GM21390 (cell line): ENCODE measurements at regions not wholly inside any gene's neighbourhood (a gene's known extent, or its start where the extent isn't known, plus 50 kb on each side); places are given as distances from the start of the nearest gene placed in this dataset.

Source experiments
- ATAC-seq: cut with Tn5 transposase; IDR thresholded peaks from one replicate; pipeline ENCODE4 v1.9.1; 2021; ENCODE audit not compliant: unreplicated experiment

GRCh38 chr1:201742955-201743805, 85.8 kb upstream of the IPO9 start:
- ATAC-seq = no peak

GRCh38 chr1:201745023-201745422, 83.9 kb upstream of the IPO9 start:
- no peak for ATAC-seq

- no peak for ATAC-seq
These were observed 82.8 kb upstream of the IPO9 start for GRCh38 chr1:201746156-201746555.

- ATAC-seq = no peak
These were observed 81.7 kb upstream of the IPO9 start for GRCh38 chr1:201747261-201747660.

GRCh38 chr1:201748335-201748734, 80.6 kb upstream of the IPO9 start:
- ATAC-seq = no peak

- ATAC-seq = no peak
These were observed 79.8 kb upstream of the IPO9 start for GRCh38 chr1:201749059-201749690.

- no peak for ATAC-seq
These were observed 78.8 kb upstream of the IPO9 start for GRCh38 chr1:201750120-201750519.

GRCh38 chr1:201750934-201751333, 78.0 kb upstream of the IPO9 start:
- ATAC-seq = no peak

- no peak for ATAC-seq
These were observed 77.1 kb upstream of the IPO9 start for GRCh38 chr1:201751872-201752271.

GRCh38 chr1:201752333-201752732, 76.6 kb upstream of the IPO9 start:
- ATAC-seq = no peak

- ATAC-seq = no peak
These were observed 75.5 kb upstream of the IPO9 start for GRCh38 chr1:201753492-201753891.

GRCh38 chr1:201754353-201754752, 74.6 kb upstream of the IPO9 start:
- no peak for ATAC-seq

GRCh38 chr1:201755200-201755599, 73.8 kb upstream of the IPO9 start:
- ATAC-seq = no peak

- no peak for ATAC-seq
These were observed 72.6 kb upstream of the IPO9 start for GRCh38 chr1:201756406-201756805.

GRCh38 chr1:201758499-201759050, 70.4 kb upstream of the IPO9 start:
- no peak for ATAC-seq

GRCh38 chr1:201759194-201759815, 69.7 kb upstream of the IPO9 start:
- no peak for ATAC-seq

GRCh38 chr1:201760516-201760915, 68.4 kb upstream of the IPO9 start:
- no peak for ATAC-seq

- no peak for ATAC-seq
These were observed 67.8 kb upstream of the IPO9 start for GRCh38 chr1:201761178-201761577.

GRCh38 chr1:201761871-201762270, 67.1 kb upstream of the IPO9 start:
- no peak for ATAC-seq

- no peak for ATAC-seq
These were observed 66.6 kb upstream of the IPO9 start for GRCh38 chr1:201762381-201762780.

GRCh38 chr1:201763455-201764140, 65.4 kb upstream of the IPO9 start:
- ATAC-seq = no peak
